ENCODE measurements at regions not wholly inside any gene's neighbourhood (a gene's known extent, or its start where the extent isn't known, plus 50 kb on each side); places are given as distances from the start of the nearest gene placed in this dataset.

- TF ChIP-seq CTCF (IDR thresholded peaks at IDR 0.05; ENCODE audit: low read length) (no peak), EZH2 (optimal IDR thresholded peaks at IDR 0.05; ENCODE audit: low read depth, low read length) (no peak), EZH2phosphoT487 (IDR thresholded peaks at IDR 0.05; ENCODE audit: low read length) (no peak)
These were observed 102.2 kb downstream of the NRN1 start for GRCh38 chr6:5904532-5904931.

Measured in MM.1S (cell line).